GM12891 (cell line): ENCODE measurements at regions not wholly inside any gene's neighbourhood (a gene's known extent, or its start where the extent isn't known, plus 50 kb on each side); places are given as distances from the start of the nearest gene placed in this dataset.

Experiments
- DNase-seq: peaks from one replicate; pipeline ENCODE4 v3.0.0; 2011; ENCODE audit warnings: low spot score; ENCODE audit not compliant: insufficient read length
- FAIRE-seq: peaks from 2 replicates; lab custom pipeline; 2011; peaks lifted over from hg19 to GRCh38; lab: Jason Lieb, UNC
- PAX5 ChIP-seq: IDR thresholded peaks from 2 replicates; pipeline ENCODE4 v1.6.1; 2011; ENCODE audit warnings: low read length, moderate library complexity, mild to moderate bottlenecking; ENCODE audit not compliant: insufficient read depth, severe bottlenecking
- POLR2A ChIP-seq: IDR thresholded peaks from 2 replicates; pipeline ENCODE4 v1.6.1; 2011; ENCODE audit warnings: low read depth, low read length, control low read depth
- POLR2AphosphoS5 ChIP-seq: IDR thresholded peaks from 2 replicates; pipeline ENCODE4 v1.6.1; 2011; ENCODE audit warnings: low read depth, low read length, control low read depth
- POU2F2 ChIP-seq: IDR thresholded peaks from 2 replicates; pipeline ENCODE4 v1.6.1; 2011; ENCODE audit warnings: low read depth, mild to moderate bottlenecking, control low read depth, low read length, moderate library complexity
- SPI1 ChIP-seq: IDR thresholded peaks from 2 replicates; pipeline ENCODE4 v1.6.1; 2011; ENCODE audit warnings: low read depth, low read length, control low read depth
- TAF1 ChIP-seq: IDR thresholded peaks from 2 replicates; pipeline ENCODE4 v1.6.1; 2011; ENCODE audit warnings: low read depth, low read length, control low read depth

DNA sequence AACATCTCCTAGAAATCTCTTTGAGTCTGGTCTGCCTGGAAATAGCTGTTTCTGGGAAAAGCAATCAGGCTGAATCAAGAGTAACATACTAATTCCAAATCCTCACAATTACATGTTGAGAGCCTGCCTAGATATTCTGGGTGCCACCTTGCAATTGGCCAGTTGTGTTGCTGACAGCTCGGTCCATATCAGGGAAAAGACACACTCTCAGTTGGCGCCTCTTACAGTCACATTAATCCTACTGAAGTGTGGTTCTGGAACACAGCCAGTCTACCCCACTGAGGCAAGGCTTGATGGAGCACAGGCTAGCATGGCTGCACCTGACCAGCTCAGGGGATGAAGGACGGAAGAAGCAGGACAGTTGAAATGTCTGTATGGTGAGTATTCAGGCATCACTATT, 121.4 kb upstream of the TAB2 start:
- TF ChIP-seq POLR2A = no peak
- TF ChIP-seq POLR2AphosphoS5 = no peak
- TF ChIP-seq SPI1 = no peak
- TF ChIP-seq TAF1 = no peak
- TF ChIP-seq PAX5 = no peak
- no peak for TF ChIP-seq POU2F2
- no peak for DNase-seq
- FAIRE-seq = no peak

DNA sequence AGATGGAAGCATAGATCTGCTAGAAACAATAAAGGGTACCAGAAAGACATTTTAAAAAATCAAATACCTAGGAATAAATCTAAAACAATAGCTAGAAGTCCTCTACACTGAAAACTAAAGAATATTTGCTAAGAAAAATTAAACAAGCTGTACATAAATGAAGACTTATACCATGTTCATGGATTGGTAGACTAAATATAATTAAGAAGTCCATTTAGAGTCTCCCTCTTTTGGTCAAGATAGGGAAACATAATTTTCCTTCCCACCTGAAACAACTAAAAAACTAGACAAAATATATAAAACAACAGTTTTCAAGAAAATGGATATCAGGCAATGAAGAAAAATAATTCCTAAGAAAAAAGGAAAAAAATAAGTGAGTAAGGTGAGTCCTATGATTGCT, 120.0 kb upstream of the TAB2 start:
- DNase-seq (no peak), FAIRE-seq (no peak)
- TF ChIP-seq POLR2AphosphoS5 = no peak
- no peak for TF ChIP-seq TAF1
- no peak for TF ChIP-seq POU2F2
- no peak for TF ChIP-seq SPI1
- no peak for TF ChIP-seq PAX5
- TF ChIP-seq POLR2A = no peak

DNA sequence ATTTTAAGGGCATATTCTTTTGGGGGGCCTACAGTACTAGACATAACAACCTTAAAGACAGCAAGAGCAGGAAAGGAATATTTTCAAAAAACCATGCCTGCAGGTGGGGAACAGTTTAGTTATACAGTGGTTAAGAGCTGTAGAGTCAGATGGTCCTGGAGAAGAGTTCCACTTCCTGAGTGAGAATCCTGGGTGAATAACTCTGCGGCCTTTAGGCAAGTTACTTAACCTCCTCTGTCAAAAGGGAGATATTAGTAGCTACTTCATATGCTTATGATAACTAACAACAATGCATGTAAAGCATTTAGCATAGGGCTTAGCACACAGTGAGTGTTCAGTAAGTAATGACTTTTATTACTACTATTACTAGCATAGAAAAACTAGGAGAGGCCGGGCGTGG, 119.2 kb upstream of the TAB2 start:
- TF ChIP-seq PAX5 (no peak), POLR2AphosphoS5 (no peak), SPI1 (no peak), POLR2A (no peak), TAF1 (no peak), POU2F2 (no peak)
- DNase-seq = no peak
- no peak for FAIRE-seq

DNA sequence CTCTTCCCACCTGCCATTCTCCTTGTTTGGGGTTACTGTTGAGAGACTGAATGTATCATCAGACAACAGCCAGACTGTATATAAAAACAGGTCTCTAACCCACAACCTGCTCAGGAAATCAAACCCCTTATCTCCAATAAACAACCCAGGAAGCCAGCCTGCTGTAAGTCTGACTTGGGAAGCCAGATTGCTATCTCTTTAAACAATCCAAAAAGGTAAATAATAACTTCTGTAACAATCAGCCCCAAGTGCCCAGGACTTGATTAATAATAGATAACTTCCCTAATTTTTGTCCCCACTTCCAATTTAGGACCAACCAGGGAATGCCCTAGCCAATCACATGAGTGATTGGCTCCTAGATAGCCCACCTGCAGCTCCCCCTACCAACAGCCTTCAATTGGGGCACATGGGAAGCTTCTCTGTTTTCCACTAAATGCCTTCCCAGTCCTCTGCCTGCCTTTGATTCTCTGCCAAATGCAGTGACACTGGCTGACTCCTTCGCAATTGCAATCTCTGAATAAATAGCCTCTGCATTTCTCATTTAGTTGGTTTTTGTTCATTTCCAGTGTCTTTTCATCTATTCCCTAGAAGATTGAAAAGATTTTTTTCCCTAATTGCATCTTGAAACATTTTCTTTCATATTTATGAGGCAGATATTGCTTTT, 117.1 kb upstream of the TAB2 start:
- no peak for DNase-seq
- TF ChIP-seq TAF1 = no peak
- no peak for TF ChIP-seq SPI1
- TF ChIP-seq POLR2AphosphoS5 = no peak
- TF ChIP-seq POLR2A = no peak
- TF ChIP-seq PAX5 = no peak
- TF ChIP-seq POU2F2 = no peak
- FAIRE-seq = no peak

DNA sequence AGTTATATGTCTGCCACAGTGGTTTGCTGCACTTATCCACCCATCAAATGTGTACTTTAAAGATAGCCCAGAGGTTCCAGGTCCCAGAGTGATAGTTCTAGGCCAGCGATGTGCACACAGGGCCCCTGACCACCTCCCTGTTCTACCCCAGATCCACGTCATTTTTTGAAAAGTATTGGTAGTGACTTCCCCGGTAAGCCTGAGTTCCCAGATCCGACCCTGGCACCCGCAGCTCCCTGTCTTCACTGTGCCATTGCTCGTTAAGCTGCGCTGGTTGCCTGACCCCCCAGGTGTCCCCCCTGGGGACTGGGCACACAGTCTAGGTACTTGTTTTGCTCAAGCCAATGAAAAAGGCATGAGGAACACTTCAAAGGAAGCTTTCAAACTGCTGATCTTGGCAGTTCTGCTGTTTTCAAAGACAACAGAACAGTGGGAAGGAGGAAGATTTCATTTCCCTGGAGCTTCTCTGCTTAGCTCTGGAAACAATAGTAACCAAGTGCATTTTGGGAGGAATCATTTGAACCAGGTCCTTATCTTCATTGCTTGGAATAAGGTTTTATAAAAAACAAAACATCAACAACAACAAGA, 116.3 kb upstream of the TAB2 start:
- no peak for DNase-seq
- TF ChIP-seq POLR2A (no peak), POLR2AphosphoS5 (no peak), POU2F2 (no peak), PAX5 (no peak), TAF1 (no peak), SPI1 (no peak)
- no peak for FAIRE-seq

DNA sequence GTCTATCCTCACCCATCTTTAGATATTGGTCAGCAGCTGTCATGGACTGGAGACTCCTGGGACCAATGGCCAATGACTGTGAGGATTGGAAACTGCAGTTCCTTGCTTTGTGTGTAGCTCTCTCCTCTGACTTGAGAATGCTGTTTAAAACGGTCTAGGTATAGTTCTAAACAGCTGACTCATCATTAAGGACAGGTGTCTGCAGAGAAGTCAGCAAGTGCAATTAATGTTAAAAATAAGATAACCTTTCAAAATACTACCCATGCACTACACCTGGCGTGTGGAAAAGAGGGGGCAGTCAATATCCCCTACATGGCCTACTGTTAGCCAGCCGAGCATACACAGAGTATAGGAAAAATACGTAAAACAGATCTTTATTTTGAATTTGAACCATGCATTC, 115.4 kb upstream of the TAB2 start:
- no peak for DNase-seq
- FAIRE-seq = no peak
- TF ChIP-seq POLR2AphosphoS5 (no peak), POLR2A (no peak), POU2F2 (no peak)

DNA sequence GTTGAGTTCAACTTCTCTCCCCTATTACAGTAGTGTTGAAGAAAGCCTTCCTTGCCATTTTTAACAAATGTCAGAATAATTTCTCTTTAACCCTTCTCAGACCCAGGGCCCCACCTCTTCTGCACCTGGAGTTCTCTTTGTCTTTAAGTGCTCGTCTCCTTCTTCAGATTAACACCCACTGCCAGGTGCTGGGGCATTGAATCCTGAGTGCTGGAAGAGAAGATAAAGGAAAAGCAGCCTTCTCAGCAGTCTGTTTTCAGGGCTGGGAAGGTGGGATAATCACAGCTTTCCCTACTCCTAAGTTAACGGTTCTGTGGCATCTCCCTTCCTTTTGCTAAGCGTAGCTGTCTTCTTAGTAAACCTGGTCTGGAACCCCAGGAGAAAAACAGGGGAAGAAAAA, 114.6 kb upstream of the TAB2 start:
- DNase-seq (no peak), FAIRE-seq (no peak)
- TF ChIP-seq POU2F2 = no peak
- TF ChIP-seq POLR2AphosphoS5 = no peak
- no peak for TF ChIP-seq PAX5

DNA sequence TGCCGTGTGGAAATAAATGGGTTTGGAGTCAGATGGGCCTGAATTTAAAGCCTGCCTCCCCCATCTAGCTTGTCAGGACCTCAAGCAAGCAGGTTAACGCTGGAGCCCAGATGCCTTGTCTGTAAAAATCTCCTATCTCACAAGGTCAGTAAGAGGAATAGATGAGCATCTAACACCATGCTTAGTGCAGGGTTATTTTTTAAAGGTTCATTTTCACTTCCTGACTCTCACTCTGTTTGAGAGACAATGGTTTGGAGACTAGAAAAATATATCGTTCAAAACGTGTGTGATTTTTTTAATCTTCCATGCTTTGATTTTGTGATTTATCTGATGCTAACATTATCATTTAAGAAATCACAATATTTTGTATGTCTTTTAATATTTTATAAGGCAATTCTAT, 114.0 kb upstream of the TAB2 start:
- FAIRE-seq (no peak), DNase-seq (no peak)
- TF ChIP-seq POU2F2 (no peak), PAX5 (no peak), TAF1 (no peak), POLR2AphosphoS5 (no peak), SPI1 (no peak), POLR2A (no peak)

DNA sequence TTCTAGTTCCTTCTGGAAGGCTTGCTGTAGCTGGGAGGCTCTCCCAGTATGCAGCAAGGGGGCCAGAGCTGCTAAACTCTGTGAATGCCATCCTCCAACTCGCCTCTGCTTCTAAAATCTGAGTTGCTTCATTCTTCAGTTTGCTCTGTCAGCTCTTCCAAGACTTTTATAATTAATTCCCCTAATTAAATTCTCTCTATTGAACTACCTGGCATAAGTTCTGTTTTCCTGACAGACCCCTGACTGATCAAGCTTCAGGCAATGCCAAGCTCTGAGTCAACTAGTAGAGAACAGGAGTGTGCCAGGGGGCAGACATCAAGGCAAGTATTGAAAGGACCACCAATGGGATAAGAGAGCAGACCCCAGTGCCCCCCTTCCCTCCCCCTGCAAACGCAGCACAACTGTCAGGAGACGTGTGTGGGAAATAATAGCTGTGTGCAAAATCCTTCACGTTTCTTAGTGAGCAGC, 109.3 kb upstream of the TAB2 start:
- no peak for FAIRE-seq
- DNase-seq = no peak
- no peak for TF ChIP-seq POLR2A
- no peak for TF ChIP-seq SPI1
- TF ChIP-seq POU2F2 = no peak
- no peak for TF ChIP-seq TAF1
- no peak for TF ChIP-seq POLR2AphosphoS5
- TF ChIP-seq PAX5 = no peak
